MV-4-11 (cell line): ENCODE measurements at regions not wholly inside any gene's neighbourhood (a gene's known extent, or its start where the extent isn't known, plus 50 kb on each side); places are given as distances from the start of the nearest gene placed in this dataset.

Experiments used
- DNase-seq: peaks from one replicate; lab custom pipeline; 2025; lab: John Stamatoyannopoulos, UW

DNA sequence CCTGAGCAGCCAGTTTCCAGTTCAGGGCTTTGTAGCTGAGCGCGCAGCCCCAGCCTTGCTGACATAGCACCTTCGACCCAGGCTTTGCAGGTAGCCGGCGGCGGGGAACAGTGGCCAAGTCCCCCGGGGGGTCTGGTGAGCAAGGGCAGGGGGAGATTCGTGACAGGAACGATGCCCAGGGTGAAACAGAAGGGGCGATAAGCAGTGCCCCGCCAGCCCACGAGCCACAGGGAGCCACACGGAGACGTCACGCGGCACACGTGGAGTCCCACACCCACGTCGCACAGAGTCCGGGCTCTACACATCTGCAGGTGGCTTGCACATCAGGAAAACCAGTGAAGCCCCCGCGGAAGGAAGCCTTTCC lies 127.2 kb downstream of the SOX1 start:
- DNase-seq, result no peak

DNA sequence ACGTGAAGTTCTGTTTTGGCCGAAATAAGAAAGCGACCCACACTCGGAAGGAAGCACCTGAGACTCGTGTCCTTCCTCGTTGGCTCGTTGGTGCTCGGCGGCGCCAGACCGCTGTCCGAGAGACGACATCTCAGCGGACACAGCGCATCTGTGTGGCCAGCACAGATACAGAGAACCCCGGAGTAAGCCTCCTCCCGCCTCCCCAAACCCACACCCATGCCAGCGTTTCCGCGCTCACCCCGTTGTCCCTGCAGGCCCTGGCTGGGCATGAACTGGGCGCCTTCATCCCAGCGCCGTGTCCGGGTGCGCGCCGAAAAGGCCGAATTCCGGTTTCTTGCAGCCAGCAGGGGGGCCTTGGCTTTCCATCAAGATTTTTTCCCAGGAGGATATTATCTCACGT lies 127.6 kb downstream of the SOX1 start:
- no peak for DNase-seq

DNA sequence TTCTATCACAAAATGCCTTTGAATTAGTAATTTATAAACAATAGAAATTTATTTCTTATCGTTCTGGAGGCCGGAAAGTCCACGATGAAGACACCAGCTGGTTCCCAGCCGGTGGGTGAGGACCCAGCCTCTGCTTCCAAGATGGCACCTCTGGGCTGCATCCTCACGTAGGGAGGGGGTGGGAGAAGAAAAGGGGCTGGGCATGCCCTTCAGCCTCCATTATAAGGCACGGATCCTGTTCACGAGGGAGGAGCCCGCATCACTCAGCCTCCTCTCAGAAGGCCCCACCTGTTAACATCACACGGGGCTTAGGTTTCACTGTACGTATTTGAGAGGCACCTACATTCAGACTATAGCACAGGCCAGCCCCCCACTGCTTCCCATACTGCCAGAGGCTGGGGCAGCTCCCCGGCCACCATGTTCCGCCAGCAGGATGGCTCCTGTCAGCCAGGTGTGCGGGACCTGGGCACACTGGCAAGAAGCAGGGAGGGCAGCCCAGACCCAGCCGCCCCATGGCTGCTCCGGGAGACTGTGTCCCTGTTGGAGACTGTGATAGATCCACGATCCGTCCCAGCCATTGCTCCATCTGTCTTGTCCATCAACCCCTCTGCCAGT lies 131.6 kb downstream of the SOX1 start:
- no peak for DNase-seq

DNA sequence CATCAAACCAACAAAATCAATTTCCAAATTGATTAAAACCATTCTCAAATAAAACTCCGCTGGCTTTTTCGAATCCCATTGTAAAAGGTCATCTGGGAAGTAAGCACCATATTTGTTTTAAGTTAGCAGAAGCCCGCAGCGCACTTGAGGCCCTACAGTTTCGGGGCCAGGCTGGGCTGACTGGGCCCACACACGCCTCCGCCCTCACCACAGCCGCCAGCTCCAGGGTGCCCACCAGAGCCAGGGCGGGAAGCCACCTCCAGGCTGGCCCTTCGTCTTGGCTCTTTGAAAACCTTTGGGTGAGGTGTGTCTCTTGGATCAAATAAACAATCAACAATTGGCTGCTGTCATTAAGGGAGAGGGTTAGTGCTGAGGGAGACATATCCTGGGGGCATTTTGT lies 133.3 kb downstream of the SOX1 start:
- DNase-seq, result no peak

DNA sequence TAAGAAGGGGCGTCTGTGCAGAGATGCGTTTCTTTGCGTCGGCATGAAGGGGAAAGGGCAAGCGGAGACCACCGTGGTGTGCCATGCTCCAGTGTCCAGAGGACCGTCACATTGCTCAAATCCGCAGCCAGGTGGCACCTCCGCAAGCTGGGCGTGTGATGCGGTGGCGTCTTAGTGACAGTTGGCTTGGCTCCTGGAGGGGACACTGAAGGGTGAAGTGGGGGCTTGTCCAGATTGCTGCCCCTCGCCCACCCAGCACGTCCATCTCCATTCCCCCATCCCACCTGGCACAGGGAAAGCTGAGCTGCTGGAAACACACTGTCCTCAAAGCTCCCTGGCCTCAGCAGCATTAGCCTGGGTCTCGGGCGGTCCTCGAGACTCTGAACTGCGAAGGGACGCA lies 135.3 kb downstream of the SOX1 start:
- no peak for DNase-seq

DNA sequence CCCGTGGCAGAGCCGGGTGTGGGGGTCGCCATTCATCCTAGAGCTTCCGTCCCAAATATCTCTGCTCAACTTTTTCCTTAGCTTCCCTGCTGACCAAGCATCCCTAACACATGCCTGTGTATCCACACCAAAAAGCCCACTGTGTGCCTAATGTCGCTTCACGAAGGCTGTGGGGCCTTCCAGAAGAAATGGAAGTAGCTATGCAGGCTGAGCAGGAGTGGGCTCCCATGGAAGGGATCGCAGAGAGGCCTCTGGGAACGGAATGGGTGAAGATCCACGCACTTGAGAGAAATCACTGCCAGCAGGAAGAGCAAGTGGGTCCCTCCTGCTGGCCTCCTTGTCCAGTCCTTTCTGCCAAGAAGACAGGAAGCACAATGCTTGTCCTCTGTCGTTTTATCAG lies 136.0 kb downstream of the SOX1 start:
- no peak for DNase-seq

DNA sequence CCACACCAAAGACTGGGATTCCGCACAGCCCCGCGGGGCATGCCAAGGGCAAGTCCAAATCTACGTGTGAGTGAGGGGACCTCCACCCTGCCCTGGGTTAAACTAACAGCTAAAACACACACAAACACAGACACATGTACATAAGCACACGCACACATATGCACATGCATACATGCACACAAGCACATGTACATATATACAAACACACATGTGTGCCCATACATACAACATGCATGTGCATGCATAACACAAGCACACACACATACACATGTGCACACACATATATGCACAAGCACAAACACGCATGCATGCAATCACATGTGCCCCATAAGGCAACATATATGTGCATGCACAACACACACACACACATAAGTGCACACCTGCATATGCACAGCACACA lies 136.7 kb downstream of the SOX1 start:
- DNase-seq, result no peak

DNA sequence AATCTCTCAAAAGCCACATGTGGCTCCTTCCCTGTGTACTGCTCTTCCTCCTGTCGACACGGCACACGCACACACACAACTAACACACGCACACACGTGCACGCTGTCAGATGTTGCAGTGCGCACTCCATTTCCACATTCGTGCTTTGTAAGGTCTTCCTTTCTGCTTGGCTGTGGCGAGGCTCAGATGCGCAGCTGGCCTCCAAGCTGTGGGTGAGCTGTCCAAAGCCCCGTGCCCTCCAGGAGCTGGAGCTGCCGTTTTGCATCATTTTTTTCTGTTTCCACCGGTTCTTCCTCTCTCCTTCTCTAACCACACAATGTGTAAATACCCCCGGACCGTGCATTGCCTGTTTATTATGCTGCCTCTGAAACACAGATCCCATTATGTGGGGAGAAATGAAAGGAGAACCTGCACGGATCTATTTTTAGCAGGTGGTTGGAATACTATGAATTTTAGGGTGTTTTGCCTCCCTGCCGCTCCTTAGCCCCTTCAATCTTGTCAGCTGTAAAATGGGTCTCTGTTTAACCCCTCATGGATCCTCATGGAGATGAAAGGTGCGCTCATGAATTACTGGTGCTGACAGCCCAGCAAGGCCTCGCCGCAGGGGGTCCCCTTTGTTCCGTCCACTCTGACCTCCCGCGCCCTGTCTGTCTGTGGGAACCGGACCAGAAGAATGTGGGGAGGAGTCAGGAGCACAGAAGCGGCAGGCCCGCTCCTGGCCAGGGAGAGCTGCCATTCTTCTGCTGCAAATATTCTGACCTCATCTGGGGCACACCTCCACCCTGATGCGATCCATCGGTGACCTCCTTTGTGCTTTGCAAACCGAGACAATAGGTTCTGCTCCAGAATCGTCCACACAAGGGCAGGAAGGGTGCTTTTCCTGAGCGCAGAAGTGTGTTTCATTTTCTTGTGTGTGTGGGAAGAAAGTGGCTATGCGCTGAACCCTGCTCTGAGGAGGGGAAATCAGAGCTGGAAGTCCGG lies 137.7 kb downstream of the SOX1 start:
- DNase-seq, result peak; percentile 89

DNA sequence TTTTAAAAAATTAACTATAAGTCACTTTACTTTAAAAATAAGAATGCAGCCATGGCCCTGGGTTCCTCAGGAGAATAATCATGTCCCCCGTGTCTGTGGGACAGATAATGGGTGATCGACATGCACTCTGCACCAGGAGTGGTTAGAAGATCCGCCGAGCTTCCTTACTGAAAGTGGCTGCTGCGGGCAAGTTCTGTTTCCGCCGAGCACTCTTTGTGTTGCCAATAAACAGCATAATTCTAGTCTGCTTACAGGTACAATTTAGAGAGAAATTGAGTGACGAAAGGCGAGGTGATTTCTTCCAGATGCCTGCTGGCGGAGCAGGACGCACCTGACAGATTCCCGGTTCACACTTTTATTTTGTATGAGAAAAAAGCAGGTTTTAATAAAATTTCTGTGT lies 139.0 kb downstream of the SOX1 start:
- peak; percentile 16 for DNase-seq

DNA sequence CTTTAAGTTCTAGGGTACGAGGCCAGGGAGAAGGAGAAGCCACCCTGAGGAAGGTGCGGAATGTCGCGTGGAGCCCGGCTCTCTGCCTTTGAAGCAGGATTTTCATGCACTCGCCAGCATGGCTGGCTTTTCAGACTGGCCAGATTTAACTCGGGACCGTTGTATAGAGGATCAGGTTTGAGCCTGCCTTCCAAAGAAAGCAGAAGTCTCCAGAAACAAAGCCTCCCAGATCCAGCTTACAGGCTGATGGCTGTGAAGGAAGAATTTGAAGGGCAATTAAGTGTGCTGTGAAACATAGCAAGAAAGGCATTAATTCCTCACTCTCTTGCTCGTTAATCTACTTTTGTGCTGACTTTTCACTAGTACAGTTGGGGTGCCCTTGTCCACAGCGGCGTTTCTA lies 140.2 kb downstream of the SOX1 start:
- no peak for DNase-seq

DNA sequence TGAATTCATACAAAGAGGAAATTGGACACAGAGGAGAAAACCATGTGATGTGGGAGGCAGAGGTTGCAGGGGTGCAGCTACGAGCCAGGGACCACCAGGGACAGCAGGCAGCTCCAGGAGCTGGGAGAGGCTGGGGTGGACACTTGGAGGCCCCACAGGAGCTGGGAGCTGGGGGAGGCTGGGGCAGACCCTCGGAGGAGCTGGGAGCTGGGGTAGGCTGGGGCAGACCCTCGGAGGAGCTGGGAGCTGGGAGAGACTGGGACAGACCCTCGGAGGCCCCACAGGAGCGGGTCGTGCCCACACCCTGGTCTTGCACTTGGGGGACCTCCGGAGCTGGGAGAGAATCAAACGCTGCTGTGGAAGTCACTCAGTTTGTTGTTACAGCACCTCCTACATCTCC lies 141.7 kb downstream of the SOX1 start:
- DNase-seq, result no peak

DNA sequence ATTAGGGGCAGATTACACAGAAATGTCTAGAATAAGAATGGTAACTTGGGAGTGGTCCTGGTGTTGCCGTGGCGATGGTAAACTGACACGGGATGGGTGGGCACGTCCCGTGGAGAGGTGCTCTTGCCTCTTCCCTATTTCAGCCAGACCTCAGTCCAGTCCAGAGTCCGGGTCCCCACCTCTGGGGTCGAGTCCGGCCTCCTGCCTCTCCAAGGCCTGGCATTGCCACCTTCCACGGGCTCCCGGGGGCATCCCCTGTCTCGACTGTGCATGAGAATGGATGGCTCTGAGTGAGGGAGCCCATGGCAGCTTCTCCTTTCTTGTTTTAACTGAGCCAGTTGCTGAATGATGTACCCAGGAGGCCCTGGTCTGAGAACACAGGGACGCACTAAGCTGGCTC lies 142.3 kb downstream of the SOX1 start:
- DNase-seq, result no peak

DNA sequence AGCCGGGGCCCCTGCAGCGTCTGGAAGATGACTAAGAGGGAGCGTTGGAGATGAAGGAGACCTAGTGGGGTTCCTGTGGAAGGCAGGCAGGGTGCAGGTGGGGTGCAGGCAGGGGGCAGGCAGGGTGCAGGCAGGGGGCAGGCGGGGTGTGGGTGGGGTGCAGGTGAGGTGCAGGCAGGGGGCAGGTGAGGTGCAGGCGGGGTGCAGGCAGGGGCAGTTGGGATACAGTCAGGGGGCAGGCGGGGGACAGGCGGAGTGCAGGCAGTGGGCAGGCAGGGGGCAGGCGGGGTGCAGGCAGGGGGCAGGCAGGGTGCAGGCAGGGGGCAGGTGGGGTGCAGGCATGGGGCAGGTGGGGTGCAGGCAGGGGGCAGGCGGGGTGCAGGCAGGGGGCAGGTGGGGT lies 142.8 kb downstream of the SOX1 start:
- DNase-seq, result no peak

DNA sequence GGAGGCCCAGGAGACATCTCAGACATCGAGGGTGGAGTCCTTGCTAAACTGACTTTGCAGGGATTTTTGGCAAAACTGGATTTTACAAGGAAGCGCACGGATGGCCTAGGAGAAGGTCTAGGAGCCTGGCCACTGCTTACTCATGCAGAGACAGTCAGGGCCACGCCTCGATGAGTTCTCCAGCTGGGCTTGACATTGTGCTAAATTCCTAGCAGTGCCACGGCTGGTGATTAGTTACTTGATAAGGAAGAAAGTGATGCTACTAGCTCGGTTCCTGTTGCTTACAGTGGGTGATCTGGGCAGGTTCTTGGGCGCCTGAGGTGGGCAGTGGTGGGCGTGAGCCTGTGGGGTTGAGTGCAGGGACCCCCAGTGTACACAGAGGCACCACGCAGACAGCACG lies 143.4 kb downstream of the SOX1 start:
- no peak for DNase-seq

DNA sequence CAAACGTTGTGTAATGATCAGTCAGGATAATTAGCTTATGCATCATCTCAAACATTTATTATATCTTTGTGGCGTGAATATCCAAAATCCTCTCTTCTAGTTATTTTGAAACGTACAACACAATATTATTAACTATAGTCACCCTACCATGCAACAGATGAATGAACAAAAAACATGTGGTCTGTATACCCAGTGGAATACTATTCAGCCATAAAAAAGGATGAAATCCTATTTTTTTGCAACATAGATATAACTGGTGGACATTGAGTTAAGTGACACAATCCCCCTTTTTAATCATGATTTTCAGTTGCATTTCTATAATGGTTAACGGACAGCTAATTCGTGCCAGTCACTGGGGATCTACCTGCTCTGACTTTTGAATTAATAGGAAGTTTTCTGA lies 145.6 kb downstream of the SOX1 start:
- DNase-seq, result no peak

DNA sequence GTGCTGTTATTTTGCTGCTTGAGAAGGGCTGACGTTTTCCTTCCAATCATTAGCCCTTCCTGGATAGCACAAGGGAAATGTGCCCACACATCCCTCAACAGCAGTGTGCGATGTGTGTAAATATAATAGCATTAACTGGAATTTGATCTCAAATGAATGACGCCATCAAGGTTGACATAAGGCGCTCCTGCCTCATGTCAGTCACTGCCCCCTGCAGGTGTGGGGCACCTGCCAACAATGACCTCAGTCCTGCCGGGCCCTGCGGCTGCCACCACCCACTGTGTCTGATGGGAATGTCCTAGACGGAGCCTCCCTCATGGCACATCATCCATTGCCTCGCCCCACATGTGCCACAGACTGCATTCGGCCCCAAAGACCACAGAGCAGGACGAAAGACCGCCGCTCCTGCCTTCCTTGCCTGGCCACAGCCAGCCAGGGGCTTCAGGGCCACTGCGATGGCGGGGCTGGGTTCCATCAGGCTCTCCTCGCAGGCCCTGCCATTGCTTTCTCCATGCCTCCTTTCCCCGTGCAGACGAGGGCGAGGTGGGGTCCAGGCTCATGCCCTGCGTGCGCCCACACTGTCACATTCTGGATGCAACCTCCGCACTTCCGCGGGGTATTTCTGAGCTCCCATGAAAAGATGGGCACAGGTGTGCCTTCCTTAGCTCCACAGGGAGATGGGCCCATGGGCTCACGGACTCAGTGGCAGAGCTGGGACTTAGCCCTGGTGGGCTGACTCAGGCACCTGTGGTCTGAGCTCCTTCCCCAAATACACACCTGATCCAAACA lies 146.7 kb downstream of the SOX1 start:
- no peak for DNase-seq

DNA sequence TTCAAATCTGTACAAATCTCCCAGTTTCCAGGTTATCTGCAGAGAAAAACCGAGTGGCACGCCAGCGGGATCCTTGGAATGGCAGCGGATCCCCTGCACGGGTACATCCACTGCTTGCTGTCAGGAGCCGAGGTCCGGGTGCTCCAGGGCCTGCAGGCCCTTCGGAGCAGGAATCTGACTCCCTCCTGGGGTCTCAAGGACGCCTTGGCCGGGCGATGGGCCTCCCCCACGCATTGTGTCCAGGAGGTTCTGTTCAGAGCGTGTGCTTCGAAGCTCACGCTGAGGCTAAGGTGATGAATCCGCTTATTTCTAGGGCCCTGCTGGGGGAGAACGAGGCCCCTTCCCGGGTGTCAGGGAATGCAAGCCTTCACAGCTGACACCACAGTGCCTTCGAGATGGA lies 148.9 kb downstream of the SOX1 start:
- no peak for DNase-seq

DNA sequence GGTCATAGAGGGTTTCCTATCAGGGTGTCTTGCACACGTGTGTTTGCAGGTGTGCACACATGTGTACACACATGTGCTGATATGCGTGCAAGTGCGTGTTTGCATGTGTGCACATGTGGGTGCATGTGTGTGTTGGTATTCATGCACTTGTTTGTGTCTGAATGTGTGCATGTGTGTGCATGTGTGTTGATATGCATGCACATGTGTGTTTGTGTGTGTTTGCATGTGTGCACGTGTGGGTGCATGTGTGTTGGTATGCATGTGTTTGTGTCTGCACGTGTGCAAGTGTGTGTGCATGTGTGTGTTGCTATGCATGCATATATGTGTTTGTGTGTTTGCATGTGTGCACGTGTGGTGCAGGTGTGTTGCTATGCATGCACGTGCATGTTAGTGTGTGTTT lies 150.5 kb downstream of the SOX1 start:
- no peak for DNase-seq

DNA sequence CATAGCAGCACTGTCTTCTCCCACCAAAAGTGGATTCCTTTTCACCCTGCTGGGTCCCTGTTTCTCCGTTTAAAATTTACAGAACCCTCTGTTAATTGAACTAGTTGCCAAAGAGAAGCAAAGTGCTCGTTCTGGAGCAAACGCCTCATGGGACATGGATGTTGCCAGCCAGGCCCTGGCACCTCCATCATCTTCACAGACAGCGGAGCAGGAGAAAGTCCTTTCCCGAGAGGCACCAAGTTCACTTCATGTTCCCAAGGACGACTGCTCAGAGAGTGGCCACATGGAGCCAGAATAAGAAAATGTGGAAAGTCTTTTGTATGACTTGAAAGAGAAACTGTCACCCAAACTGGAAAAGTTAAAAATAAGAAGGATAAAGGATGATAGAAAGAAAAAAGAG lies 151.5 kb downstream of the SOX1 start:
- no peak for DNase-seq

DNA sequence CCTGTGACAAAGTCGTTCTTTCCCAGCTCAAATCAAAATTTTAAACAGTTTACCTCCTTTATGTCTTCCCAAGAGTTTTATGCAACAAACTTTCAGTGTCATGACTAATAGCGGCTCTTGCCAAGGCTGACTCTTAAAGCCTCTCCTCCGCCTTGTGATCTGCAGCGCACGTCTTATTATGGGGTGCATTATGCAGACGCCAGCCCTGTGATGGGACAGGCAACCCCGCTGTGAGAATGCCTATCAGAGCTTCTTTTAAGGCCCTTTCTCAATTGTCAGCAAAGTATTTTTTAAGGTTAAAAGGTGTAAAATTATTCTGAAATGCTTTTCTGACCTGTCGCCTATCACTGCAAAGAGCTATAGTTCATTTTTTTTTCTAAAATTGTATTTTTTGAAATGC lies 152.8 kb downstream of the SOX1 start:
- no peak for DNase-seq

DNA sequence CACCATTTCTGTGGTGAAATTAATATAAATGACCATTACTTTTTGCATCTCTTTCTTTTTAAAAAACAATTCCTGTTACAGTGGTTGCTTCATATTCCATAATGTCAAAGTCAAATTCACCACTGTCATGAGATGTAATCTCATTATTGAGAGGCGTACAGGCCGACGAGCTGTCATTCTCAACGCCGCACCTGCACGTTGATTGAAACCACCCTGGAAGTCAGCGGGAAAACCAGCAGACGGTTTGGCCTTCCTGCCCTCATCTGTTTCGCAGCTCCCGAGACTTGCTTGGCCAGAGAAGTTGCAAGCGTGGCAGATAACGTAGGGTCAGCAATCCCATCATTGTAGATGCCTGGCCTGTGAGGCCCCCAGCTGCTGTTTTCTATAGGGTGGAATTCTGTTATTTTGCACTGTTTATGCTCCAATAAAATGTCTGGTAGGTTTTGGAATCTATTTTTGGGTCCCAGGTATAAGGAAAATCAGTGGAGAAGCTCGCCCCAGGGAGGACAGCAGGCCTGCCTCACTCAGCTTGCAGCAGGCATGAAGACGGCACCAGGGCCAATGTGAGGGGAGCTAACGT lies 153.4 kb downstream of the SOX1 start:
- DNase-seq, result no peak

DNA sequence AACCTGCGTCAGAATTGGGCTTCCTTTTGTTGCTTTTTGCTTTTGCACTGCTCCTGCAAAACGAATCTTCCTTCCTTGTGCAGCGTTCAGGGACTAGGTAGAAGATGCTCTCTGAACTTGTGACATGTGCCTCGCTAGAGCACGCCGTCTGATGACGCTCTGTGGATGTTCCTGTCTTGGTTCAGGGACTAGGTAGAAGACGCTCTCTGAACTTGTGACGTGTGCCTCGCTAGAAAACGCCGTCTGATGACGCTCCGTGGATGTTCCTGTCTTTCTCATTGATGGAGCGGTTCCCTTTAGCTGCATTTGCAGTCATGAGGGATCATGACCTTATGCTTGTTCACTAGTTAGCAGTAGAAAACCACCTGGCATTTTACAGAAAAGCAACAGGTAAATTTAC lies 154.0 kb downstream of the SOX1 start:
- no peak for DNase-seq

DNA sequence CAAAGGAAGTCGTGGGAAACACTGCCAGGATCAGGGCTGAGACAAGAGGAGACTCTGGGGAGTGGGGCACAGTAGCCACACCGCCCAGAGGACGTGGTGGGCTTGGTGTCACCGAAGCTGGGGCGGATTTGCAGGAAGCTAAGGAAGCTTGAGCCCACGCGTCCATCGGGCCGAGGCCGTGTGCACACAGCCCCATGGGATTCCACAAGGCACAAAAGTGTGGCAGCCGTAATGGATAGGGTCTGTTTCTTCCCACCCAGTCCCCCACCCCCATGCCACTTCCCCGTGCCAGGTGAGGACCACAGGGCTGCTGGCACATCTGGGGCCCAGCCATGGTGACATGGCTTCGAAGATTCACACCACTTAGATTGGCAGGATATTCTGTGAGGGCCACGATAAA lies 153.2 kb upstream of the SPACA7 start:
- no peak for DNase-seq
